Non-pigmented ciliary epithelial cell (primary cell): ENCODE measurements at regions not wholly inside any gene's neighbourhood (a gene's known extent, or its start where the extent isn't known, plus 50 kb on each side); places are given as distances from the start of the nearest gene placed in this dataset.
"Not testable (repeated sequence)": the region's sequence is repeated elsewhere in the genome, so short reads cannot be mapped to it uniquely, and the experiment has no call there.

Experiments
- DNase-seq: peaks from one replicate; pipeline ENCODE4 v3.0.0-alpha.2; 2010; ENCODE audit warnings: low read depth

DNA sequence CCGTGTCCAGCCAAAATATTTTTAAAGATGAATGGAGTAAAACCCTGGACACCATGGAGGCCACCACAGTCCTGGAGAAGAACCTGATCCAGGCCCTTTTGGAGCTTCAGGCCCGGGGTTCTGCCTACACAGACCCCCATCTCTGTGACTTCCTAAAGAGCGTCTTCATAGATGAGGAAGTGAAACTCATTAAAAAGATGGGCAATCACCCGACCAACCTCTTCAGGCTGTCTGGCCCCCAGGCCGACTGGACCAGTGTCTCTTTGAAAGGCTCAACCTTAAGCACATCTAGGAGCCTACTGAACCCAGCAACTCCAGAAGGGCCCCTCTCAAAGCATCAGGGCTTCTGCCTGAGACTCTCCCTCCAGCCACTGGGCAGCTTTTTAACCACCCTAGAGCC is 107.9 kb upstream of the FAM174B start:
- no peak for DNase-seq

- DNase-seq = not testable (repeated sequence)
Observed at GRCh38 chr15:92768131-92768530, 112.6 kb upstream of the FAM174B start.

DNA sequence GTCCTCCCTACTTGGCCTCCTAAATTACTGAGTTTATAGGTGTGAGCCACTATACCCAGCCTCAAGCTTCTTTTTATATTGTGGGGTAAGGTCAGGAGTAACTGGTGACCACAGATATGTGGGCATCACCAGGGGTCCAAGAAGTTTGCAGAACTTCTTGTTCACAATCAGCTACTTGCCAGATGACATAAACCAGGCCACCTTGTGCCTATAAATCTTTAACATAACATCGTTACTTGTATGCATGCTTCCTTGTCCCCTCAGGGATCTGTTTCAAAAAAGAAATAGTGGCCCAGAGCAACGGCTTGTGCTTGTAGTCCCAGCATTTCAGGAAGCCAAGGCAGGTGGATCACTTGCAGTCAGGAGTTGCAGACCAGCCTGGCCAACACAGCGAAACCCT is 115.1 kb upstream of the FAM174B start:
- no peak for DNase-seq

DNA sequence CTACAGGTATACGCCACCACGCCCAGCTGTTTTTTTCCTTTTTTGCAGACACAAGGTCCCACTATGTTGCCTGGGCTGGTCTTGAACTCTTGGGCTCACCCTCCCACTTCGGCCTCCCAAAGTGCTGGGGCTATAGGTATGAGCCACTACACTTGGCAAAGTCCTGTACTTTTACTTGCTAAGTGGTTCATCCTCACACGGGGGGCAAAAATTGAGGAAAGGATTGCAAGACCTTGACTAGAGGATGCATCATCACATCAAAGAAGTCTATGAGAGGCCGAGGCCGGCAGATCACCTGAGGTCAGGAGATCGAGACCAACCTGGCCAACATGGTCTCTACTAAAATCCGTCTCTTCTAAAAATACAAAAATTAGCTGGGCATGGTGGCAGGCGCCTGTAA is 116.5 kb upstream of the FAM174B start:
- DNase-seq = no peak

- no peak for DNase-seq
Observed at GRCh38 chr15:92772626-92773244, 117.2 kb upstream of the FAM174B start.

GRCh38 chr15:92773340-92773739 is 117.8 kb upstream of the FAM174B start:
- no peak for DNase-seq

GRCh38 chr15:92779874-92780273 is 120.2 kb upstream of the CHD2 start:
- no peak for DNase-seq

DNA sequence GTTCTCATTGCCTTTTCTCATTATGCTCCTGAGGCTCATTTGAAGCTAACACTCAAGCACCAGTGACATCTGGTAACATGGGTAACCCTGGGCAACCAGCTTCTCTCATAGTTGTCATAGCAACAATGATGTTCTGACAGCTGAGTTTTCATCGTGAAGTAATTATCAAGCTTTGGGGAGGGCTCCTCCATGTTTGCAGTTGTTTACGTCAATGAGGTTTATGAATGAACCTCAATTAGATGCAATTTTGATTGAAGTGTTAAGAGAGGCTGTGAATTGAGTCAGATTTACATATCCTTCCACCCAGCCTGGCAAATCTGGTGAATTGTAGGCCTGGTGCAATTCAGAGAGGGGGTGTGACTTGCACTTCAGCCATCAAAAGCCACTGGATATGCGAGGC is 119.3 kb upstream of the CHD2 start:
- no peak for DNase-seq

DNA sequence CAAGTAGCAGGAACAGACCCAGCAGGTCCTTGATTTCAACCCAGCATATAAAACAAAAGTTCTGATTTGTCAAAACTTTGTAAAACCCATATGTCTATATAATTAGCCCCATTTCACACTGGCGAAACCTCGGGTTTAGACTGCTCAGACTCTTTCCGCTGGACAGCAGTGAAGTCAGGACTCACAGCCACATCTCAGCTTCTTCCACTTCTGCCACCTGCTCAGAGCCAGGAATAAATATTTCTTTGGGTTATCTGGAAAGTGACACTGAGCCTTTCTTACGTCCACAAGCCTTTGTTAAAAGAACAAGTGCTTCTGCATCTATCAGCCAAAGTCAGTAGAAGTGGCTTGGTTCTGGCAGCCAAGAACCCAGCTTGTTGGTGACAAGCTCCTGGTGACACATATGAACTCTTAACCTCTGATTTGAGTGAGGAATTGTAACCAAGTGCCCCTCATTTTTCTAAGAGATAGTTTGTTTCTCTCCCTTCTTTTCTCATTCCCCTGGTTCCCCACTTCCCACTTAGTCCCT is 118.1 kb upstream of the CHD2 start:
- DNase-seq = no peak

DNA sequence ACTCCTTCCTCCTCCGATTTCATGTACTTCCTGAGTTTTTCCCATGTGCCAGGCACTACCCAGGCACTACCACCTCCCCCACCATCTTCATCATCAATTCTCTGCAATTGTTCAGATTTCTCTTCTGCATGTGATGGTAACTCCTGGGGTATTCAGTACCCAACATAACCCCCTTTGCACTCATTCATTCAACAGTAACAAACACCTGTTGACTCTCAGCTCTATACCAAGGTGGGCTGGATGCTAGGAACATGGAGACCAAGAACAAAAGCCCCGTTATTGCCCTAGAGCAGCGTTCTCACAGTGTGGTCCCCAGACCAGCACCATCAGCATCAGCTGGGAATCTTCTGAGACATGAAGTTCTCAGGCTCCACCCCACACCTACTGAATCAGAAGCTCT is 113.0 kb upstream of the CHD2 start:
- no peak for DNase-seq

GRCh38 chr15:92788196-92788595 is 111.9 kb upstream of the CHD2 start:
- DNase-seq = no peak

GRCh38 chr15:92788793-92789192 is 111.3 kb upstream of the CHD2 start:
- DNase-seq = not testable (repeated sequence)

GRCh38 chr15:92796161-92796611 is 103.9 kb upstream of the CHD2 start:
- no peak for DNase-seq

- DNase-seq = no peak
Observed at GRCh38 chr15:92797168-92798052, 102.7 kb upstream of the CHD2 start.

DNA sequence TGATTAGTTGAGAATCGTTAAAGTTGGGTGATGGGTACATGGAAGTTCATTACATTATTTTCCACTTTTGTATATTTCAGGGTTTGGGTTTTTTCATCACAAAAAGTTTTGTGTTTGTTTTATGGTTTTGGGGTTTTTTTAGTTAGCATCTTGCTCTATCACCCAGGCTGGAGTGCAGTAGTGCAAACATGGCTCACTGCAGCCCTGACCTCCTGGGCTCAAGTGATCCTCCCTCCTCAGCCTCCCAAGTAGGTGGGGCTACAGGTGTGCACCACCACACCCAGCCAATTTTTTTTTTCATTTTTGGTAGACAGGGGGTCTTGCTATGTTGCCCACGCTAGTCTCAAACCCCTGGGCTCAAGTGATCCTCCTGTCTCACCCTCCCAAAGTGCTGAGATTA is 100.1 kb upstream of the CHD2 start:
- no peak for DNase-seq

GRCh38 chr15:92800416-92801055 is 99.6 kb upstream of the CHD2 start:
- not testable (repeated sequence) for DNase-seq

GRCh38 chr15:92801056-92801773 is 98.9 kb upstream of the CHD2 start:
- peak; percentile 83 for DNase-seq

DNA sequence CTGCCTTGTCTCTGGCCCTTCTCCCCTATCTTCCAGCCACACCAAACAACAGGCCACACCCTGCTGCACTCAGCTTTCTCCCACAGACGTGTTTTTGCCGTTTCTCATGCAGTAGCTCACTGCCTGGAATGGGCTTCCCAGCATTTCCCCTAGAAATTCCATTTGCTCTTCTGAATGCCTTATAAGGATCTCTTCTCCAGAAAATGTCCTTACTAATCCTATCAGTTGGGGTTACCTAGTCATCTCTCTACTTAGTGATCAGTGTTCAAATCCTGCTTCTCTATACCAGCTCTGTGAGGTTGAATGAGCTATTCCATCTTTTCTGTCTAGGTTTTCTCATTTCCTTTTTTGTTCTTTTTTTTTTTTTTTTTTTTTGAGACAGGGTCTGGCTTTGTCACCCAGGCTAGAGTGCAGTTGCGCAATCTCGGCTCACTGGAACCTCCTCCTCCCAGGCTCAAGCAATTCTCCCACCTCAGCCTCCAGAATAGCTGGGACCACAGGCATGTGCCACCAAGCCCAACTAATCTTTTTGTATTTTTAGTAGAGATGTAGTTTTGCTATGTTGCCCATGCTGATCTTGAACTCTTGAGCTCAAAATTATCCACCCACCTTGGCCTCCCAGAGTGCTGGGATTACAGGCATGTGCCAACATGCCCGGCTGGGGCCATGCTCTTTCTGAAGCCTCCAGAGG is 98.2 kb upstream of the CHD2 start:
- DNase-seq = peak; percentile 89

GRCh38 chr15:92803536-92803851 is 96.6 kb upstream of the CHD2 start:
- DNase-seq = no peak

- peak; percentile 100 for DNase-seq
Observed at GRCh38 chr15:92803852-92804609, 96.1 kb upstream of the CHD2 start.

- DNase-seq = not testable (repeated sequence)
Observed at GRCh38 chr15:92804610-92804936, 95.6 kb upstream of the CHD2 start.
